ENCODE measurements at regions not wholly inside any gene's neighbourhood (a gene's known extent, or its start where the extent isn't known, plus 50 kb on each side); places are given as distances from the start of the nearest gene placed in this dataset.
"Not testable (repeated sequence)": the region's sequence is repeated elsewhere in the genome, so short reads cannot be mapped to it uniquely, and the experiment has no call there.

- DNase-seq (ENCODE audit: low spot score); intact Hi-C loops (cut with DNase I); ATAC-seq: not testable (repeated sequence)
These were observed 71.4 kb upstream of the IL15 start for GRCh38 chr4:141564961-141565360.

DNA sequence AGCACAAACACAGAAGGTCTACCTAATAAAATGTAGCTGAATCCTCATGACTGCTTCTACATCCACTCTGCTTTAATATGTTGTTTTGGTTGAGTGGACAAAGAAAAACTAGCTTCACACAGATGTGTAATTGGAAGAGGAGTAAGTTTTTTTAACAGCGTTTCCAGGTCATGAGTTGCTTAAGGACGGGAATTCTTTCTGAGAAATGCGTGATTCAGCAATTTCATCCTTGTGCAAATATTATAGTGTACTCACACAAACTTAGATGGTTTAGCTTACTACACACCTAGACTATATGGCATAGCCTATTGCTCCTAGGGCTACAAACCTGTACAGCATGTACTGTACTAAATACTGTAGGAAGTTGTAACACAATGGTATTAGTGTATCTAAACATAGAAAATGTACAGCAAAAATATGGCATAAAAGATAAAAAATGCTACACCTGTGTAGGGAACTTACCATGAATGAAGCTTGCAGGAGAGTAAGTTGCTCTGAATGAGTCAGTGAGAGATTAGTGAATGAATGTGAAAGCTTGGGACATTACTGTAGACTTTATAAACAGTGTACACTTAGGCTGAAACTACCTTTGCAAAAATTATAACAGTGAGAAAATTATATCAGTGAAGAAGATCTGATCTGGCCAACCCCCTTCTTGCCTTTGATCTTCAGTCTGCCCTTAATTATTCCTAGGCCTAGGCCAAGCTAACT lies 70.8 kb upstream of the IL15 start:
- no peak for DNase-seq (ENCODE audit: low spot score)
- intact Hi-C loops (cut with DNase I): no loop called here
- no peak for ATAC-seq

DNA sequence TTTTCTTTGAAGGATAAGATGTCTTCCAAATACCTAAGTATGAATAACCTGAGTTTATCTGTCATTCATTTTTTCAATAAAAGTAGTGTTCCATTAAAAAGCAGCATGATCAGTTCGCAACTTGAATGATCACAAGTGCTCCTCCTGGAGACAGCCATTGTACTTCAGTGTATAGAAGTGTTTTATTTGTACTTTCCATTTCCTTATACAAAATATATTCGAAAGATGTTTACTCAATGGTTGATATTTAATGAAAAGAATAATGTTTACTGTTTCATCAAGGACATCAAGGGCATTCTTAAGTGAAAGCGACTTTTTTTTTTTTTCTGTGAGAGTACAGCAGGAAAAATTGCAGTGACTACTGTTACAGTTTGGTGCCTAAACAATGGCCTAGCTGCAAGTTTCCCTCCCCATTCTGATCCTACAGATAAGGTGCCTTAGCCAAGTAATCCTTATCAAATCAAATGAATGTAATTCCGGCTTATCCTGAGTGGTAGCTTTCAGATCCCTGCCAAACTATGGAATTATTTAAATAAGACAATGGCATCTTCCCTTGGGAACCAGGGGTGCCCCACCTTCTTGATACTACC lies 69.0 kb upstream of the IL15 start:
- no peak for ATAC-seq
- DNase-seq (ENCODE audit: low spot score): no peak
- intact Hi-C loops (cut with DNase I): no loop called here

DNA sequence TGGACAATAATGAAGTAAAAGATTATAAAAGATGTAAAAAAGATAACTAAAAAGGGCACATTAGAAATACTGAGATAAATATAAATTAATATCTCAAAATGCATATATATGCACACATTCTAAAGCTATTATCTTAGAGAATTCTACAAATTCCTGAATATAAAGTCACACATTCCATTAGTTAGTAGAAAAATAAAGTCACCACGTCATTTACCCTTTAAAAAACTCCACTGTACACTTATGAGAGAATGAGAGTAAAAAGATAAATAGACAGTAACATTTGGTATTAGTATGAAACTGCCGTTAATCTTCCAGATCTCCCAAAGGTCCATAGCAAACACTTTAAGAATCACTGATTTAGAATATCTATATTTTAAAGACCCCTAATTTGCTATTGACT lies 67.2 kb upstream of the IL15 start:
- ATAC-seq: no peak

GRCh38 chr4:141570290-141570689 lies 66.1 kb upstream of the IL15 start:
- ATAC-seq: no peak
- intact Hi-C loops (cut with DNase I): no loop called here
- no peak for DNase-seq (ENCODE audit: low spot score)

More for the DNA sequence above, 67.2 kb upstream of the IL15 start:
- intact Hi-C loops (cut with DNase I): no loop called here
- DNase-seq (ENCODE audit: low spot score): no peak

DNA sequence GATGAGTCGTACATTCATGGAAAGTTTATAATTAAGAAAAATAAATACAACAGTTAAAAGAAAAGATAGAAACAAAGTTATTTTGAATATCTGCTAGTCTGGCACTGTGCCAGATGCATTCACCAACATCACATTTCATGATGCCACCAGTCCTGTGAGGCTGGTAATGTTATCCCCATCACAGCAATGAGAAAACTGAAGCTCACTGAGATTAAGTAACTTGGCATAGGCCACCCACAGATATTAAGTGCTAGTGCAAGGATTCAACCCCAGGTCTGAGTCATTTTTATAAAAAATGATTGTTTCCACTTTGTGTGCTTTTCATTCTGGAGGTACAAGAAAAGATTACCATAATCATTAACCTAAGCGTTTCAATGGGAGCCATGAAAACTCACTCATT lies 65.0 kb upstream of the IL15 start:
- DNase-seq (ENCODE audit: low spot score) (no peak), ATAC-seq (no peak)
- intact Hi-C loops (cut with DNase I): no loop called here

DNA sequence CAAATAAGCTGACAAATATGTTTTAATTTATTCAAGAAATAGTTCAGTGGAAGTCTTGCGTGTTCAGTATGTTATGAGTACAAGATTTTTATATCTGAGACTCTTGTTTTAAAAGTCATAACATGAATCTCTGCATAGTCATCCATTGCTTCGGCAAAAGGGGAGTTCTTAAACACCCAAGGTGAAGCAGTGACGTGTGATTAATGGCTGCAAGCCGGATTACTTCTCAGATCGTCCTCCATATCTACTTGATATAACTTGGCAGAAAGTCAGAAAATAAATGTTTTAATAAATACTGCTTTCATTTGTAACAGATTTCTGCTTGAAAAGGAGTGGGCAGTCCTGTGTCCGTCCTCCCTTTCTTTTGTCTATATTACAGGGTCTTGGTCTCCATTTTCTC lies 64.6 kb upstream of the IL15 start:
- intact Hi-C loops (cut with DNase I): no loop called here
- ATAC-seq (no peak), DNase-seq (ENCODE audit: low spot score) (no peak)

- DNase-seq (ENCODE audit: low spot score) (no peak), ATAC-seq (no peak)
- intact Hi-C loops (cut with DNase I): no loop called here
These were observed 62.7 kb upstream of the IL15 start for GRCh38 chr4:141573678-141574077.

DNA sequence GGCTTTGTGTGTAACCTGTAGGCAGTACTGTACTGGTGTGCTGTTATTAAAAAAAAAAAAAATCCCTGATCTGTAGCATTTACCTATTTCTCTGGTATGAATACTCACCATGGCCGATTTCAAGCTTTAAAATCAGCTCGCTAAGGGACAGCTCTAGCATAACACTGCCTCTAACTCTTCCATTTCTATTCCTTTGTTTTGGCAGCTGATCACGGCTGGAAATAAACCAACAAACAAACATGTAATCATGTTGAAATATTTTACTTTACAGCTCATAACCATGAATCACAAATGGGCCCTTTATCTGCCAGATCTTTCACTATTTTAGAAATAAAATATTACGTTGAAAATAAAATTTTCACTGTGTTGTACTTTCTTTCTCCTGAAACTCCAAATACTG lies 60.5 kb upstream of the IL15 start:
- ATAC-seq (peak; percentile 28), DNase-seq (ENCODE audit: low spot score) (no peak)
- intact Hi-C loops (cut with DNase I): no loop called here

DNA sequence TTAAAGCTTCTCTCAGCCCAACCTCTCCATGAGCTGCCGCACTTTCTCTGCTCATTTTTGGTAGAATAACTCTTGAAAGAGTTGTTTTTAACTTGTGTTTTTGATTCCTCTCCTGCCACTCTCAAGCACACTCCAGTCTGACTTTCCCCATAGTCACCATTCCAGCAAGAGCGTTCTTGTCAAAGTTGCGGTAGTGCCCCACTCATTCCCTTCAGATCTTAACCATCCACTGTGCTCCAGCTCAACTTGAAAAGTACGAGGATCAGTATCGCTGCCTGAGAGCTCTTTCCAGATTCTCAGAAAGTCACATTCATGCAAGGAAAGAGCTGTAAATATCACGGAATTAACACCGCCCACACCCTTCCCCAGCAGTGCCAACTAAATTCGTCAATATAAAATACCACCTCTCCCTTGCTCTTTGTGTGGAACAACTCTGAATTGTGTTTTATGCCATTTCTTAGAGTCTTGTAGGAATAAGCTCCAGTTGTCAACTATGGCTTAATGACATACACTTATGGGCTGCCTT lies 59.7 kb upstream of the IL15 start:
- ATAC-seq: no peak
- intact Hi-C loops (cut with DNase I): no loop called here
- DNase-seq (ENCODE audit: low spot score): no peak

DNA sequence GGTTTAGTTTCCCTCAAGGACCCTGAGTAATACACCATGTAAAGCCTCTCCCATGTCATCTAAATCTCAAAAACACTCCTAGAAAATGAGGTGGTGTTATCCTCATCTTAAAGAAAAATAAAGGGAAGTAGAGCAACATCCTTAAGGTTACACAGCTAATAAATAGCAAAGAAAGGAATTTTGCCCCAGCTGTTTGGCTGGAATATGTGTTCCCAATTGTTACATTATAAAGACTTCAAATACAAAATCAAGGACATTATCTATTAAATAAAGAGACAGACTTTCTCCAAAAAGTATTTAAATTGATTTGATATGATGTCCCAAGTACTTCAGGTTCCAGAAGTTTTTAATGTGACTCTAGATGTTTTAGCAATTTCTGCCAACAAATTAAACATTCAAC lies 57.9 kb upstream of the IL15 start:
- ATAC-seq (no peak), DNase-seq (ENCODE audit: low spot score) (no peak)
- intact Hi-C loops (cut with DNase I): no loop called here

DNA sequence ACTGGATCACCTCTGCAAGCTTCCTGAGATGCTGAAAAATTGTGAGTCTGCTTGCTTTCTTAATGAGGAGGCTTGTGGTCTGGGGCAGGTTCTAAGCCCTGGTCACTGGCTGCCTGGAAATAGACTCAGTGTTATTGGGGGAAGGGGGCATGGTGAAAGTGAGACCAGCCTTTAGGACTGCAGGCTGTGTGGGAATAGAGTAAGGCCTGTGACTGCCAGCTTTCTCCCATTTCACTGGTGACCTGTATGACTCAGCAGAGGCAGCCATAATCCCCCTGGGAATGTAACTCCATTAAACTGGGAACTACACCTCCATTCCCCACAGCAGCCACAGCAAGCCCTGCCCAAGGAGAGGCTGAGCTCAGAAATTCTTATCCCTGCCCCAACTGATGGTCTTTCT lies 55.9 kb upstream of the IL15 start:
- no peak for DNase-seq (ENCODE audit: low spot score)
- intact Hi-C loops (cut with DNase I): no loop called here
- no peak for ATAC-seq
